HG03520 (cell line): ENCODE measurements at regions not wholly inside any gene's neighbourhood (a gene's known extent, or its start where the extent isn't known, plus 50 kb on each side); places are given as distances from the start of the nearest gene placed in this dataset.

Experiments
- ATAC-seq: cut with Tn5 transposase; IDR thresholded peaks from one replicate; pipeline ENCODE4 v1.9.1; 2021; ENCODE audit warnings: mild to moderate bottlenecking, moderate library complexity; ENCODE audit not compliant: unreplicated experiment

DNA sequence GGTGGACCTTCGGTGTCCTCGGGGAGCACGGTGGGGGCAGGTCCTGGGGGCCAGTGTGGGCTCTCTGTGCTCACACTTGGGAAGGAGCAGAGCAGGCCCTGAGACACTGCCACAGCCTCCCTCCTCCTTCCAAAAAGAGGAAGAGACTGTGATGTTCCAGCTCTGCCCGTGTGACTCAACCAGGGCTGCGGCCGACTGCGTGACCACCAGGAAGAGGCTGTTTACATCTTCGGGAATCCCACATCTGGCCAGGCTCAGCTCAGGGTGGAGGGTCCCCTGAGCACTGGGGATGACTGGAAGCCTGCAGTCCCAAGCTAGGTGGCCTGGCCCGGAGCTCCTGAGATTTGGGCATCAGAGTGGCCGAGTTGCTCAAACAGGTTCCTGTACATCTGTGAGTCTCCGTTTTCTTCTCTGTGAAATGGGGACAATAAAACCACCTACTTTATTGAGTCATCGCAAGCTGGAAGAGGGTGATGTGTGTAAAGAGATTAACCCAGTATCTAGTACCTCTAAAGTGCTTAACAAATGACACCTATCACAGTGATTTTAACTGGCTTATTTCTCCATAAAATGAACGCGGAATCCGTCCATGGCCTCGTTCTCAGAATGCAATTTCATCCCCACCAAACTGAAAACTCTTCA, 242.1 kb downstream of the DLL1 start:
- ATAC-seq: no peak

DNA sequence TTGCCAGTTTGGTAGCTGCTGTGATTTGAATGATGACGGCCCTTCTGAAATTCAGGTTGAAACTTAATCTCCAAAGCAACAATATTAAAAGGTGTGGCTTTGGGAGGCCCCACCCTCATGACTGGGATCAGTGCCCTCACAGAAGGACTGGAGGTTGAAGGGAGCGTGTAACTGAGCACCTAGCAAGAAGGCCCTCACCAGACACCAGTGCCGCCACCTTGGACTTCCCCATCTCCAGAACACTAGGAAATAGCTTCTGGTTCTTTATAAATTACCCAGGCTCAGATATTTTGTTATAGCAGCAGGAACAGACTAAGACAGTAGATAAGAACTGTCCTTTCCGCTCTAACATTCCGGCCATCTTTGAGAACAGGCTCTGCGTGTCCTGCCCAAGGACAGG, 243.1 kb downstream of the DLL1 start:
- ATAC-seq: no peak

DNA sequence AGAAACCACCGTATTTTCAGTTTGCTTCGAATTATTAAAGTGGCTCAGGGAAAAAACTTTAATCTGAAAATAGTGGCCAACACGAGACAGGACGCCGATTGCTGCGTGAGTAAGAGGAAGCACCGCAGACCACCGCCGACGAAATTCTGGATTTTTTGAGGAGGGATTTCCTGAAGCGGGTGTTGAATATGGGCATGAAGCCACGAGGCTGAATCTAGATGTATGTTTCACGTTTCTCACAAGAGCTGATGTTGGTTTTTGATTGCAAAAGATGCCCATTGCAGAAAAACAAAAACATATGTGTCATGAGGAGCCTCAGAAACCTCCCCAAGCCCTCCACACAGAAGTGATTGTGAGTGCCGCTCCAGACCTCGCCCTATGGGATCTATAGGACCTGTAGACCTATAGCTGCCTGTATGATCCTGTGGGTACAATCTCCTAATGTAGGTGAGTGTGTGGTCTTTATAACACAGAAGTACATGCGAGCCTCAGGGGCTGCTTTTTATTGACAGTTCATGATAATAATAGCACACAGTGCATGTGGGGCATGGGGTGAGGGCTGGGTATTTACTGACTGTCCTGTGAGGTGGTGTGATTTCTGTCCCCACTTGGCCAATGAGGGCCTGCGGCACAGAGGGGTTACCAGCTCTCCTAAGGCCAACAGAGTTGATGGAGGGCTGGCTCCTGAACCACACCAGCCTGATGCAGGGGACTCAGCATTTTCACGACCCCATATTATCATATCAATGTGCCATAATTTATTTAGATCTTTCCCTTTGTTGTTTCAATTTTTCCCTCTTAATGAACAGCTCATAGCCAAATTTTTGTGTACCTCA, 243.9 kb downstream of the DLL1 start:
- no peak for ATAC-seq

DNA sequence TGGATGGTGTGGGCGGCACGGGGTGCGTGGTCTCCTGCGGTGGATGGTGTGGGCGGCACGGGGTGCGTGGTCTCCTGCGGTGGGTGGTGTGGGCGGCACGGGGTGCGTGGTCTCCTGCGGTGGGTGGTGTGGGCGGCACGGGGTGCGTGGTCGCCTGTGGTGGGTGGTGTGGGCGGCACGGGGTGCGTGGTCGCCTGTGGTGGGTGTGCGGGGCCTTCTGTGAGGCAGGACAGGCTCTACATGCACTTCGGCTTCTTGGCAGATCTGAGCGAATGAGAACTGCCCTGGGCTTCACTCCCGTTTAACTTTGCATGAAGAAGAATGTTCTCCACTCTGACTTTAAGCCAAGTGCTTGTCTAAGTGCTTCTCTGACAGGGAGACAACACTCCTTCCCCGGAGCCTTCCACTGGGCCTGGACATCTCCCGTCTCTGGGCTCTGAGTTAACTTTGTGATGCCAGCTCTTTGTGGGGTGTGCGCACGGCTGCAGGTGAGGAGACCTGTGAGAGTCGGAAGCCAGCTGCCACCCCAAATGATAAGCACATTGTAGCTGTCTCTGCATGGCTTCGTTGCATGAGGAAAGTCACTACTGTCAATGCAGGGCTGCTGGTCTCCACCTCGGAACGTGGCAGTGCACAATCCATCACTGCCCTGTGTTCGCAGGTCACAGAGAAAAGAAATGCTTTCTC, 244.8 kb downstream of the DLL1 start:
- ATAC-seq: no peak

DNA sequence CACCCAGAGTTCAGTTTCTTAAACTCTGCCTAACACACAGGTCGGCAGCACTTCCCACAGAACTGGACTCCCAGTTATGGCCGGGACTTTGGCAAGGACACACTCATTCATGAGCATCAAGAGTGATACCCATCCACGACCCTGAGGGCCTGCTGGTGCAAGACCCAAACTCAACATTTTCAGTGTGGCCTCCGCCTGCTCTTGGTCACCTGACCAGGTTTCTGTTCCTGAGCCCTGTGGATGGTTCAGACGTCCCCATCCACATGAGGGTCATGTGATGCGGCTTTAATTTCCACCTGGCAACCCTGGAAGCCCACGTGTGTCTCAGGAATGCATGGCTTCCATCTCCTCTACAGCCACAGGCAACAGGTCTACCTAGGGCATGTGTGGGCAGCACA, 245.3 kb downstream of the DLL1 start:
- ATAC-seq: no peak

DNA sequence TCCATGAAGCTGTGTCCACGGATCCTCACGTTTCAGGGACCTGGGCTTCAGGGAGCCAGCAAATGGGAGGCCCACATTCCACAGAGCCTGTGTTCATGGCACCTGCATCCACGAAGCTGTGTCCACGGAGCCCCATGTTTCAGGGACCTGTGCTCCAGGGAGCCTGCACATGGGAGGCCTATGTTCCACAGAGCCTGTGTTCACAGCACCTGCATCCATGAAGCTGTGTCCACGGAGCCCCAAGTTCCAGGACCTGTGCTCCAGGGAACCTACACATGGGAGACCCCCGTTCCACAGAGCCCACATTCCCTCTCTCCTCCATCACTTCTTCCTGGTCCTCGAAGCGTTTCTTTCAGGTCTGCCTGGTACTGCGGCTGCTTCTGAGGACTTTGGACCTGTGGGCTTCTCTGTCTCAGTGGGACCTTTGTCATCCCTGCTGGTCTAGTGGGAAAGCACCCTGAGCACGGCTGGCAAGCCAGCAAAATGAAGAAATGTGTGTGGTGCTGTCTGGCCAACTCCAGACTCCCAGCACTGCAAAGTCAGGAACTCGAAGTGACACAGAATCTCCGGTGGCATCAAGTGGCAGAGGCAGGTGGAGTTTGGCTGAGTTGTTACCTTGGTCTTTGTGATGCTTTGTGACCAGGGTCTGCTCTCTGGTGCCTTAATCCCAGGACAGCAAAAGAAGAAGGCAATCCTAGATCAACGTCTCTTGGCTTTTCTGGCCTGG, 245.9 kb downstream of the DLL1 start:
- no peak for ATAC-seq

DNA sequence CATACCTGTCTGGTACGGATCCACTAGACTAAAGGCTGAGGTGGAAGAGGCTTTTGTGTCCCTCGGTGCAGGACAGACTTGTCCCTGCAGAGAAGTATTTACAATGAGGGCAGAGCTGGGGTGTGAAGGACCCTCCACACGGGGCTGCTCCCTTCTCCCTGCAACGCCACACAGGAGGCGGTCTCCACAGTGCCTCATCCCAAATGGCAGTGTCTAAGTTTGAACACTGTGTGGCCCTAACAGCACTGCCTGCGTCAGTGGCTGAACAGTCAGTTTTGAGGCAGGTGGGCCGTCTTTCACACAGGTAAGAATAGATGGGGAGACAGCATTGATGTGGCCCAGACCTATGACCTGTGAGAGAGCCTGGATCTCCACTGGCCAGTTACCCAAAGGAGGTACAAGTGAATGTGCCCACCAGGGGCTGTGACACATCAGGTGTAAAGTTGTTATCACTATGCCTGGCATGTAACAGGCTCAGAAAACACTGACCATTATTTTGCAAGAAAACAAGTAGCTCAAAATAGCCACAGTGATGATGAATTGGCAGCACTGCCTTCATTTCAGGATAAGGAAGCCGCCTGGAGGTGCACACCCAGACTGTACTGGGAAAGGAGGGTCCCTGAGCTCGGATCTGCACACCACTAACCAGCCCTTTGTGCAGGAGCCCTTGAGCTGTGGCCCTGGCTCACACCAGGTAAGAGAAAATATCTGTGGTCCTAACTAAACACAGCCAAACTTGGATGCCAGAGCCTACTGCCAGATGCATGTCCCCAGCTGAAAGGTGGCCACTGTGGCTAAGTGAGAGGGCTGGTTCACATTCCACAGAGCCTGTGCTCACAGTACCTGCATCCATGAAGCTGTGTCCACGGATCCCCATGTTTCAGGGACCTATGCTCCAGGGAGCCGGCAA, 246.7 kb downstream of the DLL1 start:
- ATAC-seq: no peak

DNA sequence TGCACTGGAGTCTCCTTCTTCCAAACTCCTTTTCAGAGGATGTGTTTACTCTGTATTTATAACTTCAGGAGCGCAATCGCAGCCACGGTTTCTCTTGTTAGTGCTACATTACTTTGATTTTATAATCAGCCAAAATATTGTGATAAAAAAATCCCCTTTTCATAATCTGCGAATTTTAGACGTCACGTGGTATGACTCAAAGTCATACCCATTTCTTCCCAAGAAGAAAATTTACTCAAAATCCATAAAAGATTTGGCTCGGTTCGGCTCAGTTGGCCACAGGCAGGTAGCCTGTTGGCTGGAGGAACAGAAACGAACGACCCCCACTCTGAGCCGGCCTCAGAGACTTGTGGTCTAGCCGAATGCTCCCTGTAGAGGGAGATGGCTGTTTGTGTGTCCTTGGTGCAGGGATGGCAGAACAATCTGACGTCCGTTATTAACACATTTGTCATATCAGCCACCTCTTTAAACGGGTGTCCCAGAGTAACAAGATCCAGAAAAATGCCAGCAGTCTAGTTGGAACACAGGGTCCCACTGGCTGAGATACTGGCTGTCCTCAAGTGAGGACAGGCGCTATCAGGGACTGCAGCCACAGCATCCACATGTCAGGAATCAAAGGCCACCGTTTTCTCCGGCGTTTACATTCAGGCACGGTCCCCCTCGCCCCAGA, 247.6 kb downstream of the DLL1 start:
- ATAC-seq: no peak

DNA sequence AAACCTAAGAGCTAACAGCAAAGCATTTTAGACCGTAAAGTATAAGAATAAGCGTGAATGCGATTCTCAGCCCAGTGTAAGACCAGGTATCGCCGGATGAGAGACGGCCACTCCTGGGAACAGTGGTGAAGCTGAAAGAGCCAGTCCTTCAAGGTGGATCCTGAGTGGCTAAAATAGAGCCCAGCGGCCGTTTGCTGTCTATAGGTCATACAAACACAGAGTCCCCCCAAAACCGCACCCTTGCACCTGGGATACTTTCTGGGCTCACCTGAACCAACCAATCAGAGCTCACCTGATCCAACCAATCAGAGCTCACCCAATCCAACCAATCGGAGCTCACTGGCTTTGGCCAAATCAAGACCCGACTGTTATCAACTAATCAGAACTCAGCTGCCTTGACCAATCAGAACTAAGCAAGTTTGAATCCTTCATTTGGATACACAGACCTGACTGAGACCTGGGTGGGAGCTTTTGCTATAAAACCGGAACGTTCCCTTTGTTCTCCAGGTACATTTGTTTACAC, 248.2 kb downstream of the DLL1 start:
- no peak for ATAC-seq

DNA sequence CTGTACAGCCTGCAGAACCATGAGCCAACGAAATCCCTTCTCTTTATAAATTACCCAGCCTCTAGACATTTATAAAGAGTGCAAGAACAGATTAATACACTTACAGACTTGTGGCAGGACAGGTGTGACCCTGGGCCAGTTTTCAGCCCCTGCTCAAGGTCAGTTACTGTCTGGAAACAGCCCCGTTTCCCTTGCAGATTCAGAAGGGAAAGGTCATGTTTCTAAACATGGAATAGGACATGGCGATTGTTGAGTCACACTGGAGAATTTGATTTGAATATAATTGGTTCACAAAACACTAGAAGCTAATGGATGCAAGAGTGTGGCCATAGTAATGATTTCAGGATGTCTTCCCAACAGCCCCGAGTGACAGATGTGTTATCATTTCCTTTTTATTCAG, 248.8 kb downstream of the DLL1 start:
- no peak for ATAC-seq

DNA sequence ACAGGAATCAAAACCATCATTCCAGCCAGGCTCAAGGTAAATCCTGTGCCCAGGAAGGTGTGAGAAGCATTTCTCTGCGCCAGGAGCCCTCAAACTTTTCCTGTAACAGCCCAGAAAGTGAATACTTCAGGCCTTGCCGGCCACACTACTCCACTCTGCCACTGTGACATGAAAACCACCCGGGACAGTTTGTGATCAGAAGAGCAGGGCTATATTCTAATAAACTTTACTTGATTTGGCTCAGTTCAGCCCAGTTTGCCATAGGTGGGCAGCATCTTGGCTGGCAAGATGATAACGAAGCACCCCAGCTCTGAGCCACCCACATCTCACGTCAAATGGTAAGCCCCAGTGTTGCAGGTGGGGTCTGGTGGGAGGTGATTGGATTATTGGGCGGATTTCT, 249.4 kb downstream of the DLL1 start:
- no peak for ATAC-seq

DNA sequence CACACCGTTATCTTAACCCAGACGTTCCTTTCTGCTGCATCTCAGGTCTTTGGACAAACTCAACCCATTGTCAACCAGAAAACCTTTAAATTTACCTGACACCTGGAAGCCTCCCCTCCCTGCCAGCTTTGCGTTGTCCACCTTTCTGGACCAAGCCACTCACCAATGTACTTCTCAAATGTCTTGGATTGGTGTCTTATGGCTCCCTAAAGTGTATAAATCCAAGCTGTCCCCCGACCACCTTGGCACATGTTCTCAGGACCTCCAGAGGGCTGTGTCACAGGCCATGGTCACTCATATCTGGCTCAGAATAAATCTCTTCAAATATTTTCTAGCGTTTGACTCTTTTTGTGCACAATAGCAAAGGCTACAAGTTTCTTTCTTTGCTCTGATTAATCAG, 250.0 kb downstream of the DLL1 start:
- ATAC-seq: no peak

DNA sequence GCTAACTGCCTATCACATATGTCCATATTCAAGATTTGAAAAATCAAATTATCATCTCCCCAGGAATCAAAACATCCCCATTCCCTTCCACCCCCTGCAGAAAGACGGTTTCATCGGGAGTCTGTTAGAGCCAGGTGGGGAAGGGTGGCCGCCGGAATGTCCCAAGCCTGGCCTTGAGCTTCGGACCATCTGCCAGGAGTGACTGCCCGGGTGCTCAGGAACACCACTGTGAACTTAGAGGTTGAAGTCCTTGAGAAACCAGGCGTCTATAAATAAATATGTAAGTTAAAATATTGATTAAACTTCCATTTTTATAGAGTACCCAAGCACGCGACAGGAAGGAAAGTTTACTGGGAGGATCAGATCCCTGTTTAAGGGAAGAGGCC, 250.8 kb downstream of the DLL1 start:
- no peak for ATAC-seq

DNA sequence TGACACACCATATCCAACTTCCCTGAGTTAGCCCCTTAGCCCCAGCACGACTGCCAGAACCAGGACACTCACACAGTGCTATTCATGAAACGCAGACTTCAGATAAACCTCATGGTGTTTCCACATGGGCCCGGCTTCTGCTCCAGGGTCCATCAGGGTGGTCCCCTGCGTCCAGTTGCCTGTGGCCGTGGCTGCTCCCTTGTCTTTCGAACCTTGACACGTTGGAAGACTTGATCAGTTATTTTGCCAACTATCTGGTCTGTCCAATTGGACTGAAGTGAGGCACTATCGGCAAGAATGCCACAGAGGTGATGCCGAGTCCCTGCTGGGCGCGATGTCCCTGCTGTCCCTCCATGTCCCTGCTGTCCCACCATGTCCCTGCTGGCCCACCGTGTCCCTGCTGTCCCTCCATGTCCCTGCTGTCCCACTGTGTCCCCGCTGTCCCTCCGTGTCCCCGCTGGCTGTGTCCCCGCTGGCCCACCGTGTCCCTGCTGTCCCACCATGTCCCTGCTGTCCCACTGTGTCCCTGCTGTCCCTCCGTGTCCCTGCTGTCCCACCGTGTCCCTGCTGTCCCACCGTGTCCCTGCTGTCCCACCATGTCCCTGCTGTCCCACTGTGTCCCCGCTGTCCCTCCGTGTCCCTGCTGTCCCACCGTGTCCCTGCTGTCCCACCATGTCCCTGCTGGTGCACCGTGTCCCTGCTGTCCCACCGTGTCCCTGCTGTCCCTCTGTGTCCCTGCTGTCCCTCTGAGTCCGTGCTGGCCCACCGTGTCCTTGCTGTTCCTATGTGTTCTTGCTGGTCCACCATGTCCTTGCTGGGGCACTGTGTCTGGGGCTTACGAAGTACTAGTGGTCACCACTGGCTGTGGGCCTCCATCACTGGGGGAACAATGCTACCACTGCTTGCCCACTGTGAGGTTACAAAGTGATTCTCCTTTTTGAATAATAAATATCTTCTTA, 251.4 kb downstream of the DLL1 start:
- ATAC-seq: no peak

DNA sequence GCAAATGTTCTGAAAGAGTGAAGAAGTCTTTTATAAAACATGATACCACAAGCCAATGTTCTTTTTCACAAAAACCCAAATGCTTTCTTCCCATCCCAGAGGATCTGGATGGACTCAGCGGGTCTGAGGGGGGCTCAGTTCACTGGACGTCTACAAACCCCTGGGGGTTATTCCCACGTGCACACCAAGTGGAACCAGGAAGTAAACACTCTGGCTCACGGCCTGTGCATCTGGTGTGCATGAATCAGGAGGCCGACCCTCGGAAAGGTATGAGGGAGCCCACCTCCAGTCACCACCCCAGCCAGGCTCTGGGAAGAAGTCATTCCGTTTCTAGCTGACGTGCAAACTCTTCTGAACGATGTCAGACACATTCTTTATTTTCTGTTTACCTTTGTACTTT, 252.2 kb downstream of the DLL1 start:
- ATAC-seq: no peak

DNA sequence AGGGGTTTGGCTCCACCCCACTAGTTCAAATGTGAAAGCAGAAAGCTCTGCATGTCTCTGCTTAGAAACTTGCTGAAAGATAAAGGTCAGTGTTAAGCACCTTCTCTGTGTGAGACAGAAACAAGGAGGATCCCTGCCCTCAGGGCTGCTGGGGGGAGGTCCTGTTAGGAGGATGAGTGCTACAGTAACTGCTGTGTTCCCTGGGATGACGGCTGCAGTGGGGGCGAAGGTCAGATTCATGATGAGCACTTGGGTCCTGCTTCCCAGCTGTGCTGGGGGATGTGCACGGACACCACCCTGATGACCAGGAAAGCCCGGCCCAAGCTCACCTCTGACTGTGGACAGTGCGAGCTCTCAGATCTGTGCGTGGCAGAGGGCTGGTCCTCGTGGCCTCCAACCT, 252.6 kb downstream of the DLL1 start:
- ATAC-seq: no peak

DNA sequence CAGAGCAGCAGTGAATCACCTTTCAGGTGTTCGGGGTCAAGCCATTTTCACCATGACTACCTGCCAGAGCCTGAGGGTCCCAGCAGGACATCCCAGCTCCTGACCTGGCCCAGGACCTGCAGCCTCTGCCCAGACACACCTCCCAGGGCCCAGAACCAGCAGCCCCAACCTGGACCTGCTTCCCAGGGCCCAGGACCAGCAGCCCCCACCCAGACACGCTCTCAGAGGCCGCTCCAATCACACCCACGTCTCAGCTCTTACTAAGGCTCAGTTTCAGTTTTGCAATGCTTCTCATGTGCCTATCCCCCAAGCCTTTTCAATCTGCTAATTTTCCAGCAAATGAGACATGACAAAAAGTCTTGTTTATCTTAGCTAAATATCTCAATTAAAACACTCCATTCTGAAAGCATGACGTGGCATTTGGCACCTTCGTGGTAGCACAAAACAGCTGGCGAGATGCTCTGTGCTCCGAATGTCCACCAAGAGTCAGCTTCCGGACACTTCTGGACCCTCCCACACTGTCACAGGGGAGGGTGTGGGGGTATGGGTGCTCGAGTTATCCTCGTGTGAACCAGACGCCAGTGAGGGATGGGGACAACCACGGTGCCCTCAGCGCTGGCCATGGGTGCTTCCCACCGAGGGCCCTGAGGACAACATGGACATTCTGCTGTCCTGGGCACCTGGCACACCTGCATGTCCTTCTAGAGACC, 253.2 kb downstream of the DLL1 start:
- no peak for ATAC-seq

DNA sequence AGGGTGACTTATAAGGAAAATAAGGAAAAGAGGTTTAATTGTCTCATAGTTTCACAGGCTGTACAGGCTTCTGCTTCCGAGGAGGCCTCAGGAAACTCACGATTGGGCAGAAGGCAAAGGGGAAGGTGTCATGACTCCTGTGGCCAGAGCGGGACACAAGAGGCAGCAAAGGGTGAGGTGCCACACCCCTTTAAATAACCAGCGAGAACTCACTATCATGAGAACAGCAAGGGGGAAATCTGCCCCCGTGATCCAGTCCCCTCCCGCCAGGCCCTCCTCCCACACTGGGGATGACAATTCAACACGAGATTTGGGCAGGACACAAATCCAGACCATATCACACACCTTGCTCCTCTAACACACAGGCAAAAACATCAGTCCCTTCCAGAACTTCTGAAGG, 254.0 kb downstream of the DLL1 start:
- no peak for ATAC-seq
